HG03342 (cell line): ENCODE measurements at regions not wholly inside any gene's neighbourhood (a gene's known extent, or its start where the extent isn't known, plus 50 kb on each side); places are given as distances from the start of the nearest gene placed in this dataset.

Experiments
- ATAC-seq: cut with Tn5 transposase; IDR thresholded peaks from one replicate; pipeline ENCODE4 v1.9.1; 2021; ENCODE audit warnings: mild to moderate bottlenecking, moderate library complexity; ENCODE audit not compliant: unreplicated experiment

GRCh38 chr4:23547096-23547495, 342.8 kb downstream of the PPARGC1A start:
- no peak for ATAC-seq

GRCh38 chr4:23539969-23540569, 349.8 kb downstream of the PPARGC1A start:
- no peak for ATAC-seq

GRCh38 chr4:23533859-23534258, 356.0 kb downstream of the PPARGC1A start:
- no peak for ATAC-seq

- no peak for ATAC-seq
Measured at GRCh38 chr4:23516716-23517115, 373.1 kb downstream of the PPARGC1A start.

GRCh38 chr4:23504083-23504482, 385.8 kb downstream of the PPARGC1A start:
- ATAC-seq: no peak

- no peak for ATAC-seq
Measured at GRCh38 chr4:23500894-23501449, 388.9 kb downstream of the PPARGC1A start.

GRCh38 chr4:23485801-23486200, 404.0 kb downstream of the PPARGC1A start:
- ATAC-seq: no peak

GRCh38 chr4:23484689-23485088, 405.2 kb downstream of the PPARGC1A start:
- ATAC-seq: no peak

- no peak for ATAC-seq
Measured at GRCh38 chr4:23483320-23483960, 406.4 kb downstream of the PPARGC1A start.

GRCh38 chr4:23481566-23481965, 408.3 kb downstream of the PPARGC1A start:
- no peak for ATAC-seq

- no peak for ATAC-seq
Measured at GRCh38 chr4:23477905-23478304, 411.9 kb downstream of the PPARGC1A start.

- ATAC-seq: no peak
Measured at GRCh38 chr4:23476515-23477090, 413.2 kb downstream of the PPARGC1A start.

- ATAC-seq: no peak
Measured at GRCh38 chr4:23463071-23463470, 426.8 kb downstream of the PPARGC1A start.

- no peak for ATAC-seq
Measured at GRCh38 chr4:23458054-23458453, 431.8 kb downstream of the PPARGC1A start.

- no peak for ATAC-seq
Measured at GRCh38 chr4:23456864-23457263, 433.0 kb downstream of the PPARGC1A start.

- ATAC-seq: no peak
Measured at GRCh38 chr4:23455456-23456158, 434.2 kb downstream of the PPARGC1A start.

- ATAC-seq: no peak
Measured at GRCh38 chr4:23441530-23442069, 448.2 kb downstream of the PPARGC1A start.

GRCh38 chr4:23438764-23439163, 451.1 kb downstream of the PPARGC1A start:
- ATAC-seq: no peak

GRCh38 chr4:23429497-23429896, 460.4 kb downstream of the PPARGC1A start:
- ATAC-seq: no peak

- no peak for ATAC-seq
Measured at GRCh38 chr4:23425570-23425969, 464.3 kb downstream of the PPARGC1A start.

GRCh38 chr4:23423540-23423939, 466.3 kb downstream of the PPARGC1A start:
- no peak for ATAC-seq
